A673 (cell line): ENCODE measurements at regions not wholly inside any gene's neighbourhood (a gene's known extent, or its start where the extent isn't known, plus 50 kb on each side); places are given as distances from the start of the nearest gene placed in this dataset.

Experiments used
- CTCF ChIP-seq: fragments of 300-800, 200-600 bp; sonication (generic); conservative IDR thresholded peaks from 2 replicates; pipeline ENCODE4 v1.5.1; 2017; ENCODE audit warnings: low read depth, mild to moderate bottlenecking, antibody characterized with exemption, low read length, moderate library complexity, mixed read lengths
- EZH2 ChIP-seq: fragments of 200-600 bp; sonication (generic); IDR thresholded peaks from 2 replicates; pipeline ENCODE4 v1.6.1; 2017; ENCODE audit warnings: borderline replicate concordance, low read depth, mild to moderate bottlenecking, mixed read lengths, antibody characterized with exemption, low read length; ENCODE audit not compliant: poor library complexity, severe bottlenecking

- TF ChIP-seq CTCF (no peak), EZH2 (no peak)
Observed at GRCh38 chr9:134240361-134240760, 76.0 kb upstream of the RNU6ATAC start.
